ENCODE measurements at regions not wholly inside any gene's neighbourhood (a gene's known extent, or its start where the extent isn't known, plus 50 kb on each side); places are given as distances from the start of the nearest gene placed in this dataset.

- no peak for TF ChIP-seq REST (IDR thresholded peaks at IDR 0.05; ENCODE audit: insufficient read depth in 1 of 2, low read depth in 2 of 2, low read length in 1 of 2)
- TF ChIP-seq SIN3A (IDR thresholded peaks at IDR 0.05; ENCODE audit: borderline replicate concordance, insufficient read depth, low read depth, low read length), result no peak
- TF ChIP-seq TCF7L2 (IDR thresholded peaks at IDR 0.05; ENCODE audit: low read depth, low read length), result no peak
- TF ChIP-seq POLR2AphosphoS5 (IDR thresholded peaks at IDR 0.05; ENCODE audit: low read depth, low read length), result no peak
- no peak for TF ChIP-seq CTCF (IDR thresholded peaks at IDR 0.05)
- Histone ChIP-seq H3K27me3 (ENCODE audit: control insufficient read depth, insufficient read depth, low read length) (no peaks in the 10 kb centered on the region), H3K9me3 (ENCODE audit: control insufficient read depth, insufficient read depth, low read depth, low read length) (no peaks in the 10 kb centered on the region), H3K27ac (ENCODE audit: low read length) (no peak overlapping the region), H3K36me3 (ENCODE audit: control insufficient read depth, insufficient read depth, low read length) (no peaks in the 10 kb centered on the region), H3K4me1 (ENCODE audit: control insufficient read depth, insufficient read depth, low read length) (no peaks in the 10 kb centered on the region), H3K4me3 (ENCODE audit: low read depth in 2 of 2, low read length in 2 of 2) (no peak overlapping the region)
- ChIA-PET CTCF (no interaction called here), POLR2A (no interaction called here)
- DNase-seq (ENCODE audit: low read depth, low spot score) (no peak), ATAC-seq (no peak)
- in situ Hi-C loops (cut with HindIII; ENCODE audit: low pct_unique_long_range_greater_than_20kb, low sequenced_read_pairs), result no loop called here
- BruUV-seq (replicated peaks), result no TSS peak
- intact Hi-C loops (cut with micrococcal nuclease; ENCODE audit: unreplicated experiment), result no loop called here
Observed at GRCh38 chr22:47781427-47782111, 1019.1 kb downstream of the TBC1D22A start.

- Histone ChIP-seq H3K4me3 (ENCODE audit: low read depth in 2 of 2, low read length in 2 of 2) (no peak overlapping the region), H3K36me3 (ENCODE audit: control insufficient read depth, insufficient read depth, low read length) (no peaks in the 10 kb centered on the region), H3K27me3 (ENCODE audit: control insufficient read depth, insufficient read depth, low read length) (no peaks in the 10 kb centered on the region), H3K9me3 (ENCODE audit: control insufficient read depth, insufficient read depth, low read depth, low read length) (no peaks in the 10 kb centered on the region), H3K4me1 (ENCODE audit: control insufficient read depth, insufficient read depth, low read length) (no peaks in the 10 kb centered on the region), H3K27ac (ENCODE audit: low read length) (no peak overlapping the region)
- ATAC-seq (no peak), DNase-seq (ENCODE audit: low read depth, low spot score) (no peak)
- POLR2A ChIA-PET, result no interaction called here
- BruUV-seq (replicated peaks), result no TSS peak
- in situ Hi-C loops (cut with HindIII; ENCODE audit: low pct_unique_long_range_greater_than_20kb, low sequenced_read_pairs) (no loop called here), intact Hi-C loops (cut with micrococcal nuclease; ENCODE audit: unreplicated experiment) (no loop called here)
- CTCF ChIA-PET, result no interaction called here
- TF ChIP-seq REST (IDR thresholded peaks at IDR 0.05; ENCODE audit: insufficient read depth in 1 of 2, low read depth in 2 of 2, low read length in 1 of 2), result no peak
- no peak for TF ChIP-seq TCF7L2 (IDR thresholded peaks at IDR 0.05; ENCODE audit: low read depth, low read length)
- TF ChIP-seq SIN3A (IDR thresholded peaks at IDR 0.05; ENCODE audit: borderline replicate concordance, insufficient read depth, low read depth, low read length), result no peak
- no peak for TF ChIP-seq CTCF (IDR thresholded peaks at IDR 0.05)
- TF ChIP-seq POLR2AphosphoS5 (IDR thresholded peaks at IDR 0.05; ENCODE audit: low read depth, low read length), result no peak
Observed at GRCh38 chr22:47781024-47781423, 1018.6 kb downstream of the TBC1D22A start.

Measured in Panc1 (cell line).